Gastroesophageal sphincter (tissue), 3 donors: ENCODE measurements at regions not wholly inside any gene's neighbourhood (a gene's known extent, or its start where the extent isn't known, plus 50 kb on each side); places are given as distances from the start of the nearest gene placed in this dataset.

ENCODE experiments used
- CTCF ChIP-seq, 4 experiments: fragments of 200-600 bp in 2 of 4; fragments of 450-650 bp in 2 of 4; sonication (generic) in 1 of 4; IDR thresholded peaks; one replicate each; pipeline ENCODE4 v1.5.1; 2017 to 2019; ENCODE audit warnings: antibody characterized with exemption in 4 of 4, mild to moderate bottlenecking in 2 of 4, moderate library complexity in 2 of 4
- EP300 ChIP-seq: sonication (generic); formaldehyde crosslinking; IDR thresholded peaks from one replicate; pipeline ENCODE4 v1.6.1; 2017; ENCODE audit warnings: antibody characterized with exemption, mild to moderate bottlenecking
- POLR2A ChIP-seq, 2 donors: fragments of 450-650 bp; IDR thresholded peaks; one replicate each; pipeline ENCODE4 v1.6.1; 2017; ENCODE audit warnings: antibody characterized with exemption in 2 of 2, mild to moderate bottlenecking in 2 of 2, moderate library complexity in 1 of 2

- TF ChIP-seq CTCF (IDR thresholded peaks at IDR 0.05) (no peak), EP300 (no peak), POLR2A (IDR thresholded peaks at IDR 0.05) (no peak)
Observed at GRCh38 chrX:119996069-119996468, 52.5 kb upstream of the NKAP start.
